Trophoblast cell (in vitro differentiated cells and primary cell): ENCODE measurements at regions not wholly inside any gene's neighbourhood (a gene's known extent, or its start where the extent isn't known, plus 50 kb on each side); places are given as distances from the start of the nearest gene placed in this dataset.

Experiments
- DNase-seq, 2 donors: peaks; one replicate each; pipeline ENCODE4 v3.0.0-alpha.2; 2016
- H2AFZ ChIP-seq: 2 replicates; pipeline ENCODE4 v1.6.1; 2013; ENCODE audit warnings: low read length, moderate library complexity, mild to moderate bottlenecking; ENCODE audit not compliant: insufficient read depth, poor library complexity
- H2AK5ac ChIP-seq: 2 replicates; pipeline ENCODE4 v1.6.1; 2013; ENCODE audit warnings: mild to moderate bottlenecking, low read length
- H2BK120ac ChIP-seq: 2 replicates; pipeline ENCODE4 v1.6.1; 2013; ENCODE audit warnings: low read length, mild to moderate bottlenecking, moderate library complexity; ENCODE audit not compliant: insufficient read depth, poor library complexity
- H2BK12ac ChIP-seq: 2 replicates; pipeline ENCODE4 v1.6.1; 2013; ENCODE audit warnings: mild to moderate bottlenecking, low read length, moderate library complexity
- H2BK5ac ChIP-seq: 2 replicates; pipeline ENCODE4 v1.6.1; 2013; ENCODE audit warnings: low read length, low read depth, moderate library complexity, mild to moderate bottlenecking; ENCODE audit not compliant: poor library complexity
- H3K14ac ChIP-seq: 2 replicates; pipeline ENCODE4 v1.6.1; 2013; ENCODE audit warnings: mild to moderate bottlenecking, low read length
- H3K18ac ChIP-seq: 2 replicates; pipeline ENCODE4 v1.6.1; 2013; ENCODE audit warnings: mild to moderate bottlenecking, low read length
- H3K23ac ChIP-seq: 2 replicates; pipeline ENCODE4 v1.6.1; 2013; ENCODE audit warnings: low read length
- H3K27ac ChIP-seq: 2 replicates; pipeline ENCODE4 v1.5.1; 2013; ENCODE audit warnings: low read depth, mild to moderate bottlenecking, inconsistent platforms, low read length, moderate library complexity
- H3K27me3 ChIP-seq: 2 replicates; pipeline ENCODE4 v1.6.1; 2013; ENCODE audit warnings: inconsistent platforms, mild to moderate bottlenecking, low read length, moderate library complexity; ENCODE audit not compliant: insufficient read depth
- H3K36me3 ChIP-seq, 2 experiments: 1 replicate in 1 of 2; 2 replicates in 1 of 2; pipeline ENCODE4 v1.6.1; 2013; ENCODE audit warnings: low read length in 2 of 2, mild to moderate bottlenecking in 2 of 2, moderate library complexity in 1 of 2; ENCODE audit not compliant: insufficient read depth in 2 of 2, control insufficient read depth in 1 of 2
- H3K4ac ChIP-seq: 2 replicates; pipeline ENCODE4 v1.6.1; 2013; ENCODE audit warnings: low read depth, mild to moderate bottlenecking, low read length, moderate library complexity
- H3K4me1 ChIP-seq, 2 experiments: 1 replicate in 1 of 2; 2 replicates in 1 of 2; pipeline ENCODE4 v1.6.1; 2013; ENCODE audit warnings: low read length in 2 of 2, mild to moderate bottlenecking in 2 of 2, moderate library complexity in 1 of 2; ENCODE audit not compliant: insufficient read depth in 2 of 2, control insufficient read depth in 1 of 2
- H3K4me2 ChIP-seq: 2 replicates; pipeline ENCODE4 v1.6.1; 2013; ENCODE audit warnings: inconsistent platforms, mild to moderate bottlenecking, low read length, moderate library complexity
- H3K4me3 ChIP-seq: 2 replicates; pipeline ENCODE4 v1.5.1; 2013; ENCODE audit warnings: mild to moderate bottlenecking, low read depth, low read length, inconsistent platforms
- H3K79me1 ChIP-seq: one replicate; pipeline ENCODE4 v1.6.1; 2013; ENCODE audit warnings: low read length
- H3K79me2 ChIP-seq: 2 replicates; pipeline ENCODE4 v1.6.1; 2013; ENCODE audit warnings: low read length, mild to moderate bottlenecking; ENCODE audit not compliant: control insufficient read depth, insufficient read depth, poor library complexity
- H3K9ac ChIP-seq: 2 replicates; pipeline ENCODE4 v1.6.1; 2013; ENCODE audit warnings: mild to moderate bottlenecking, low read length
- H3K9me3 ChIP-seq: 2 replicates; pipeline ENCODE4 v1.6.1; 2013; ENCODE audit warnings: low read depth, mild to moderate bottlenecking, control low read depth, inconsistent platforms, low read length; ENCODE audit not compliant: insufficient read depth
- H4K12ac ChIP-seq: 2 replicates; pipeline ENCODE4 v1.6.1; 2013; ENCODE audit warnings: low read depth, mild to moderate bottlenecking, low read length, moderate library complexity
- H4K8ac ChIP-seq: 2 replicates; pipeline ENCODE4 v1.6.1; 2013; ENCODE audit warnings: low read depth, mild to moderate bottlenecking, low read length, moderate library complexity
- H4K91ac ChIP-seq: one replicate; pipeline ENCODE4 v1.6.1; 2013; ENCODE audit warnings: low read depth, mild to moderate bottlenecking, low read length, moderate library complexity
- WGBS: extraction: QIAGEN DNeasy Blood & Tissue Kit; methylation state at CpG from one replicate; pipeline ENCODE4 v1.1.7; 2013; ENCODE audit warnings: missing lambda C conversion rate; ENCODE audit not compliant: insufficient read length, insufficient coverage; ENCODE audit errors: extremely low coverage; 5-methylcytosine and 5-hydroxymethylcytosine counted together

GRCh38 chr2:219962801-219963200, 335.4 kb downstream of the SLC4A3 start:
- no peaks in the 10 kb centered on the region for H3K79me1 ChIP-seq
- DNase-seq = no peak
- no peak overlapping the region for H4K8ac ChIP-seq
- no peaks in the 10 kb centered on the region for H3K27me3 ChIP-seq
- WGBS = no CpG with 5 or more reads among the region's 2 CpGs
- H3K9me3 ChIP-seq = peaks cover 4% of the 10 kb centered on the region
- H3K79me2 ChIP-seq = no peaks in the 10 kb centered on the region
- no peak overlapping the region for H2BK120ac ChIP-seq
- no peak overlapping the region for H3K14ac ChIP-seq
- no peak overlapping the region for H2AFZ ChIP-seq
- no peak overlapping the region for H3K9ac ChIP-seq
- no peak overlapping the region for H3K4ac ChIP-seq
- peaks cover 2 to 4% of the 10 kb centered on the region in 2 experiments for H3K4me1 ChIP-seq
- H4K91ac ChIP-seq = no peak overlapping the region
- H3K36me3 ChIP-seq = no peaks in the 10 kb centered on the region
- no peak overlapping the region for H4K12ac ChIP-seq
- H2AK5ac ChIP-seq = no peak overlapping the region
- no peak overlapping the region for H3K4me3 ChIP-seq
- no peak overlapping the region for H3K18ac ChIP-seq
- H3K27ac ChIP-seq = no peak overlapping the region
- no peak overlapping the region for H3K23ac ChIP-seq
- no peak overlapping the region for H3K4me2 ChIP-seq
- no peak overlapping the region for H2BK12ac ChIP-seq
- no peak overlapping the region for H2BK5ac ChIP-seq

DNA sequence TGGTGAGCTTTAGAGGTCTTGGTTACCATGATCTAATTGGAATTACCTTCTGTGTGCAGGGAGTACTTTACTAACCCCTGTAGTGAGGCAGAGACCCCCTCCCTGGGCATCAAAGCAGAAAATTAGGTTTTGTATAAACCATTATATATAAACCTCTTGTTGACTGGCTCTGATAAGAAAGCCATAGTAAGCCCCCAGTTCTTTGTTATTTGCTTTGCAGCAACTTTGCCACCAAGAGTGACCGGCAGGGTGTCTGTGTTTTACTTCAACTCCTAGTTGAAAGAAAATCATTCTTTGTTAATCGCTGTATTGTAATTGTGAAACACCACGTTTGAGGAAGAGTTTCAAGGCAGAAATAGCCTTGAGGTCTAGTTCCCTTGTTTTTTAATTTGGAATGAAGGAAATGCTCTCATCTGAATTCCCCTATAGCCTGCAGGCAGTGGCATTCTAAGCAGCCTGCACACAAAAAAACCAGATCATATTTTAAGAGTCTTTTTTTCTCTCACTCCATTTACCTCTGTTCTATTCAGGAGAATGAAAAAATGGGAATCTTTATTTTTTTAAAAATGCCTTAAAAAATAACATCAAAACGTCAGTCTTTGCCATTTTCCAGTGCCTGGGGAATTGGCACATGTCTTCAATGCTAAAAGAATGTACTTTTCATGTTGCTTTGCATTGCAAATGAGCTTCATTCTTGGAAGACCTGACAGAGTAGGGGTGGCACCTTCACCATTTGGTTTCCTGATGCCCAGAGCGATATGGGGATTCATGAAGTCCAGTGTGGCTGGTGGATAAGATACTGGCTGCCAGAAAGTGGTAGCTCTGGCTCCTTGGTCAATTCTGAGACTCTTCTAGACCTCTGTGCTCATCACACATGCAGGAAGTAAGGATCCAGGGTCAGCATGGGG, 338.1 kb downstream of the SLC4A3 start:
- H3K4ac ChIP-seq = no peak overlapping the region
- WGBS = no CpG with 5 or more reads among the region's 5 CpGs

GRCh38 chr2:219967247-219968245, 340.1 kb downstream of the SLC4A3 start:
- Histone ChIP-seq H2AK5ac (no peak overlapping the region), H2AFZ (no peak overlapping the region), H3K4ac (no peak overlapping the region), H3K79me2 (no peaks in the 10 kb centered on the region), H3K36me3 (no peaks in the 10 kb centered on the region), H3K27me3 (no peaks in the 10 kb centered on the region), H3K79me1 (no peaks in the 10 kb centered on the region), H3K9ac (no peak overlapping the region), H3K4me3 (peak overlapping the region; percentile 30), H2BK12ac (no peak overlapping the region), H3K9me3 (peaks cover 4% of the 10 kb centered on the region), H4K12ac (no peak overlapping the region), H3K23ac (no peak overlapping the region), H2BK120ac (no peak overlapping the region), H3K4me2 (no peak overlapping the region), H3K18ac (no peak overlapping the region), H4K91ac (no peak overlapping the region), H2BK5ac (no peak overlapping the region), H4K8ac (no peak overlapping the region), H3K14ac (no peak overlapping the region), H3K27ac (no peak overlapping the region), H3K4me1 (peaks cover 2 to 4% of the 10 kb centered on the region in 2 experiments)
- no peak for DNase-seq
- no CpG with 5 or more reads among the region's 8 CpGs for WGBS

More for the DNA sequence above, 338.1 kb downstream of the SLC4A3 start:
- Histone ChIP-seq H3K9me3 (peaks cover 4% of the 10 kb centered on the region), H4K91ac (no peak overlapping the region), H2AK5ac (no peak overlapping the region), H3K27ac (no peak overlapping the region), H3K27me3 (no peaks in the 10 kb centered on the region), H3K36me3 (no peaks in the 10 kb centered on the region), H4K12ac (no peak overlapping the region), H3K18ac (no peak overlapping the region), H3K4me2 (no peak overlapping the region), H3K23ac (no peak overlapping the region), H3K14ac (no peak overlapping the region), H3K79me2 (no peaks in the 10 kb centered on the region), H3K4me3 (no peak overlapping the region), H3K79me1 (no peaks in the 10 kb centered on the region), H2AFZ (no peak overlapping the region), H3K9ac (no peak overlapping the region), H2BK120ac (no peak overlapping the region), H2BK5ac (no peak overlapping the region), H3K4me1 (peaks cover 2 to 4% of the 10 kb centered on the region in 2 experiments), H4K8ac (no peak overlapping the region), H2BK12ac (no peak overlapping the region)
- peak; percentile 50 to 82 for DNase-seq

DNA sequence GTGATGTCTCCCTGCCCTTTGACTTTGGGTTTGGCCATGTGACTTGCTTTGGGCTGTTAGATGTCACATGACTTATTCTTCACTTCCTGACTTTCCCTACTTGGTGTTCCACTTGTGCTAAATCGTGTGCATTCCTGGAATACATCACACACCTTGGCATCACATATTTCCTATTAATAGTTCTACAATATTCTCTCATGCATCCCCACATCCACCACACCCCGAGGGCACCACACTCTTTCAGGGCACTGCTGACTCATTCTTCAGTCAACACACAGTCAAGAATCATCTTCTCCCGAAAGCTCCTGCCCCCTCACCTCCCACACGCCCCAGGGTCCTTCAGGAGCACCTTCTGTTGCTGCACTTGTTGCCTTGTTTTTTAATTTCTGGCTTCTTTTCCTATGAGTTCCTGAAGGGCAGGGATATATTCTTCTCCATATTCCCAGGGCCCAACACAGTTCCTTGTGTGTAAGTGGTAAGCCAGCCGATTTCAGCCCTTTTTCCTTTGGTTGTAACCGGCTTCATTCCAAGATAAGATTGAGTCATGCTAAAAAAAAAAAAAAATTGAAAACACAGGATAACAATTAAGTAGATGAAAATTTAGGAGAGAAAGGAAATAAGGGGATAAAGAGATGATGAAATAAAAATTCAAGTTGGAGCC, 341.4 kb downstream of the SLC4A3 start:
- Histone ChIP-seq H3K4ac (no peak overlapping the region), H3K14ac (no peak overlapping the region), H4K91ac (no peak overlapping the region), H3K4me3 (no peak overlapping the region), H2BK5ac (no peak overlapping the region), H3K79me1 (no peaks in the 10 kb centered on the region), H4K12ac (no peak overlapping the region), H3K27me3 (no peaks in the 10 kb centered on the region), H3K4me1 (peaks cover 2 to 4% of the 10 kb centered on the region in 2 experiments), H2BK120ac (no peak overlapping the region), H2AK5ac (no peak overlapping the region), H2AFZ (no peak overlapping the region), H2BK12ac (no peak overlapping the region), H3K18ac (no peak overlapping the region), H3K79me2 (no peaks in the 10 kb centered on the region), H3K36me3 (no peaks in the 10 kb centered on the region), H3K4me2 (no peak overlapping the region), H3K27ac (no peak overlapping the region), H4K8ac (no peak overlapping the region), H3K23ac (no peak overlapping the region), H3K9me3 (peaks cover 4% of the 10 kb centered on the region), H3K9ac (no peak overlapping the region)
- WGBS = no CpG with 5 or more reads among the region's 6 CpGs
- no peak for DNase-seq
